Neuronal stem cell (in vitro differentiated cells): ENCODE measurements at regions not wholly inside any gene's neighbourhood (a gene's known extent, or its start where the extent isn't known, plus 50 kb on each side); places are given as distances from the start of the nearest gene placed in this dataset.
"Not testable (repeated sequence)": the region's sequence is repeated elsewhere in the genome, so short reads cannot be mapped to it uniquely, and the experiment has no call there.

Experiments used
- DNase-seq: peaks from one replicate; pipeline ENCODE4 v3.0.0-alpha.2; 2013; ENCODE audit warnings: low spot score
- H2AFZ ChIP-seq: one replicate; pipeline ENCODE4 v1.6.1; 2013; ENCODE audit warnings: mild to moderate bottlenecking, low read length, inconsistent platforms
- H2AK5ac ChIP-seq: 2 replicates; pipeline ENCODE4 v1.6.1; 2013; ENCODE audit warnings: low read depth, mild to moderate bottlenecking, inconsistent platforms, low read length, moderate library complexity, mixed read lengths
- H2BK120ac ChIP-seq: 2 replicates; pipeline ENCODE4 v1.6.1; 2013; ENCODE audit warnings: low read depth, mild to moderate bottlenecking, inconsistent platforms, low read length, moderate library complexity, mixed read lengths
- H2BK12ac ChIP-seq: one replicate; pipeline ENCODE4 v1.6.1; 2013; ENCODE audit warnings: low read length, inconsistent platforms
- H2BK15ac ChIP-seq: 2 replicates; pipeline ENCODE4 v1.6.1; 2013; ENCODE audit warnings: mild to moderate bottlenecking, low read length, inconsistent platforms, mixed read lengths
- H2BK5ac ChIP-seq: one replicate; pipeline ENCODE4 v1.6.1; 2013; ENCODE audit warnings: inconsistent platforms, mild to moderate bottlenecking, low read length, moderate library complexity
- H3K14ac ChIP-seq: one replicate; pipeline ENCODE4 v1.6.1; 2013; ENCODE audit warnings: low read length, inconsistent platforms
- H3K18ac ChIP-seq: 2 replicates; pipeline ENCODE4 v1.6.1; 2013; ENCODE audit warnings: low read length, inconsistent platforms
- H3K23ac ChIP-seq: 2 replicates; pipeline ENCODE4 v1.6.1; 2013; ENCODE audit warnings: low read depth, mild to moderate bottlenecking, mixed read lengths, low read length, inconsistent platforms; ENCODE audit not compliant: poor library complexity
- H3K27ac ChIP-seq: replicated peaks from 3 replicates; pipeline ENCODE4 v1.5.1; 2013; ENCODE audit warnings: low read length, inconsistent platforms
- H3K27me3 ChIP-seq, 3 experiments: 2 replicates each; pipeline ENCODE4 v1.6.1; 2013; ENCODE audit warnings: low read length in 3 of 3, mild to moderate bottlenecking in 2 of 3, inconsistent platforms in 1 of 3, low read depth in 1 of 3, mixed read lengths in 1 of 3, moderate library complexity in 1 of 3; ENCODE audit not compliant: control insufficient read depth in 3 of 3, insufficient read depth in 3 of 3
- H3K36me3 ChIP-seq, 2 donors: replicated peaks in 1 of 2; 2 replicates each; pipeline ENCODE4 v1.6.1; 2013; ENCODE audit warnings: low read length in 2 of 2; ENCODE audit not compliant: control insufficient read depth in 2 of 2, insufficient read depth in 2 of 2
- H3K4ac ChIP-seq: 2 replicates; pipeline ENCODE4 v1.6.1; 2013; ENCODE audit warnings: inconsistent platforms, mild to moderate bottlenecking, low read length, moderate library complexity
- H3K4me1 ChIP-seq, 2 donors: 1 replicate in 1 of 2; 2 replicates in 1 of 2; pipeline ENCODE4 v1.6.1; 2013; ENCODE audit warnings: low read length in 2 of 2, low read depth in 1 of 2; ENCODE audit not compliant: control insufficient read depth in 2 of 2, insufficient read depth in 1 of 2
- H3K4me2 ChIP-seq: one replicate; pipeline ENCODE4 v1.6.1; 2013; ENCODE audit warnings: mild to moderate bottlenecking, low read length, inconsistent platforms; ENCODE audit not compliant: insufficient read depth, poor library complexity, severe bottlenecking
- H3K4me3 ChIP-seq, 2 donors: 2 replicates each; pipeline ENCODE4 v1.5.1; 2013; ENCODE audit warnings: low read length in 2 of 2, mild to moderate bottlenecking in 2 of 2, inconsistent platforms in 1 of 2, moderate library complexity in 1 of 2
- H3K79me1 ChIP-seq: one replicate; pipeline ENCODE4 v1.6.1; 2013; ENCODE audit warnings: low read depth, mild to moderate bottlenecking, inconsistent platforms, low read length, moderate library complexity
- H3K9ac ChIP-seq: one replicate; pipeline ENCODE4 v1.6.1; 2013; ENCODE audit warnings: mild to moderate bottlenecking, low read depth, low read length, inconsistent platforms; ENCODE audit not compliant: poor library complexity
- H3K9me3 ChIP-seq, 2 donors: replicated peaks in 1 of 2; 2 replicates each; pipeline versions ENCODE3 to v1.6.1; 2013; ENCODE audit warnings: low read length in 2 of 2, mild to moderate bottlenecking in 2 of 2, inconsistent platforms in 1 of 2, low read depth in 1 of 2, mixed read lengths in 1 of 2, moderate library complexity in 1 of 2; ENCODE audit not compliant: control insufficient read depth in 2 of 2, insufficient read depth in 1 of 2
- H4K8ac ChIP-seq: one replicate; pipeline ENCODE4 v1.6.1; 2013; ENCODE audit warnings: low read depth, mild to moderate bottlenecking, inconsistent platforms, low read length, moderate library complexity
- H4K91ac ChIP-seq: one replicate; pipeline ENCODE4 v1.6.1; 2013; ENCODE audit warnings: low read length, low read depth, mild to moderate bottlenecking, inconsistent platforms; ENCODE audit not compliant: poor library complexity
- WGBS, 2 donors: extraction: QIAGEN DNeasy Blood & Tissue Kit; methylation state at CpG; one replicate each; pipeline ENCODE4 v1.1.7; 2013; ENCODE audit warnings: missing lambda C conversion rate in 2 of 2, mixed read lengths in 1 of 2; ENCODE audit not compliant: insufficient read length in 2 of 2, insufficient replicate concordance in 1 of 2; ENCODE audit errors: extremely low coverage in 2 of 2; 5-methylcytosine and 5-hydroxymethylcytosine counted together

GRCh38 chr2:94735536-94735935 is 135.7 kb upstream of the TEKT4 start:
- not testable (repeated sequence) for H2AFZ ChIP-seq, H3K9ac ChIP-seq, H3K4me3 ChIP-seq, DNase-seq, H3K27ac ChIP-seq, H3K9me3 ChIP-seq, H4K91ac ChIP-seq, H3K23ac ChIP-seq, H3K36me3 ChIP-seq, H3K4me2 ChIP-seq, H2AK5ac ChIP-seq, H2BK12ac ChIP-seq, H2BK5ac ChIP-seq, H3K14ac ChIP-seq, H3K27me3 ChIP-seq, H3K18ac ChIP-seq, H3K4me1 ChIP-seq, H3K4ac ChIP-seq, H4K8ac ChIP-seq, H3K79me1 ChIP-seq, H2BK15ac ChIP-seq, H2BK120ac ChIP-seq
- no CpG with 5 or more reads among the region's 34 CpGs for WGBS, 2 donors

- H3K79me1 ChIP-seq, H4K91ac ChIP-seq, H3K9ac ChIP-seq, DNase-seq, H3K9me3 ChIP-seq, H3K4ac ChIP-seq, H3K27ac ChIP-seq, H2BK15ac ChIP-seq, H3K27me3 ChIP-seq, H2AFZ ChIP-seq, H2BK5ac ChIP-seq, H4K8ac ChIP-seq, H3K4me2 ChIP-seq, H3K23ac ChIP-seq, H2BK120ac ChIP-seq, H2AK5ac ChIP-seq, H3K4me3 ChIP-seq, H3K18ac ChIP-seq, H3K14ac ChIP-seq, H2BK12ac ChIP-seq, H3K36me3 ChIP-seq, H3K4me1 ChIP-seq: not testable (repeated sequence)
- WGBS, 2 donors, result no CpG with 5 or more reads among the region's 17 CpGs
Measured at GRCh38 chr2:94737145-94737544, 134.1 kb upstream of the TEKT4 start.

GRCh38 chr2:94737736-94738342 is 133.4 kb upstream of the TEKT4 start:
- H3K27ac ChIP-seq, H2BK15ac ChIP-seq, H4K8ac ChIP-seq, H3K9ac ChIP-seq, H3K9me3 ChIP-seq, H2AK5ac ChIP-seq, H3K4me1 ChIP-seq, H3K4me3 ChIP-seq, H4K91ac ChIP-seq, DNase-seq, H3K23ac ChIP-seq, H2BK12ac ChIP-seq, H2BK5ac ChIP-seq, H3K18ac ChIP-seq, H3K4ac ChIP-seq, H3K79me1 ChIP-seq, H3K14ac ChIP-seq, H2BK120ac ChIP-seq, H2AFZ ChIP-seq, H3K27me3 ChIP-seq, H3K36me3 ChIP-seq, H3K4me2 ChIP-seq: not testable (repeated sequence)
- WGBS, 2 donors, result no CpG with 5 or more reads among the region's 25 CpGs

GRCh38 chr2:94753466-94753998 is 117.7 kb upstream of the TEKT4 start:
- no peaks in the 10 kb centered on the region for H3K27me3 ChIP-seq
- H2BK12ac ChIP-seq, result no peak overlapping the region
- no peak overlapping the region for H3K14ac ChIP-seq
- no peaks in the 10 kb centered on the region for H3K79me1 ChIP-seq
- H3K18ac ChIP-seq, result no peak overlapping the region
- H2BK5ac ChIP-seq, result no peak overlapping the region
- H3K9ac ChIP-seq, result no peak overlapping the region
- H3K23ac ChIP-seq, result no peak overlapping the region
- no peaks in the 10 kb centered on the region for H3K36me3 ChIP-seq
- no peak overlapping the region for H3K4me3 ChIP-seq
- H2BK15ac ChIP-seq, result no peak overlapping the region
- no peak overlapping the region for H3K27ac ChIP-seq
- peaks cover 0 to 9% of the 10 kb centered on the region in 2 donors for H3K9me3 ChIP-seq
- H2BK120ac ChIP-seq, result no peak overlapping the region
- H2AFZ ChIP-seq, result no peak overlapping the region
- H2AK5ac ChIP-seq, result no peak overlapping the region
- H3K4me1 ChIP-seq, result no peaks in the 10 kb centered on the region
- H3K4ac ChIP-seq, result no peak overlapping the region
- DNase-seq, result no peak
- WGBS, 2 donors, result 95% methylated on average over 1 of the region's 2 CpGs; no CpG with 5 or more reads in 1 of the 2 donors
- H4K91ac ChIP-seq, result no peak overlapping the region
- H4K8ac ChIP-seq, result no peak overlapping the region
- no peak overlapping the region for H3K4me2 ChIP-seq
